Transverse colon (tissue), 4 donors: ENCODE measurements at regions not wholly inside any gene's neighbourhood (a gene's known extent, or its start where the extent isn't known, plus 50 kb on each side); places are given as distances from the start of the nearest gene placed in this dataset.

ENCODE experiments used
- DNase-seq: peaks from one replicate; pipeline ENCODE4 v3.0.0-alpha.2; 2019
- H3K27ac ChIP-seq, 4 donors: fragments of 200-600 bp; sonication (generic); 2 replicates each; pipeline ENCODE4 v1.5.1; 2016 to 2018; ENCODE audit warnings: inconsistent platforms in 4 of 4
- H3K27me3 ChIP-seq: fragments of 200-600 bp; sonication (generic); 2 replicates; pipeline ENCODE4 v1.5.1; 2017; ENCODE audit warnings: inconsistent platforms
- H3K36me3 ChIP-seq, 4 donors: fragments of 200-600 bp; sonication (generic); 2 replicates each; pipeline ENCODE4 v1.5.1; 2017 to 2019; ENCODE audit warnings: inconsistent platforms in 4 of 4
- H3K4me1 ChIP-seq, 4 donors: fragments of 200-600 bp; sonication (generic); 2 replicates each; pipeline ENCODE4 v1.5.1; 2017 to 2020; ENCODE audit warnings: inconsistent platforms in 4 of 4
- H3K4me3 ChIP-seq, 4 donors: fragments of 200-600 bp; sonication (generic); 1 replicate in 1 of 4; 2 replicates in 3 of 4; pipeline versions ENCODE4 v1.5.1 to v1.6.1; 2017 to 2019; ENCODE audit warnings: inconsistent platforms in 4 of 4
- H3K9me3 ChIP-seq, 2 donors: fragments of 200-600 bp; sonication (generic); 2 replicates each; pipeline ENCODE4 v1.5.1; 2017 to 2019; ENCODE audit warnings: inconsistent platforms in 2 of 2
- EP300 ChIP-seq: sonication (generic); formaldehyde crosslinking; IDR thresholded peaks from one replicate; pipeline ENCODE4 v1.6.1; 2017; ENCODE audit warnings: antibody characterized with exemption, low read depth
- POLR2A ChIP-seq: fragments of 450-650 bp; IDR thresholded peaks from one replicate; pipeline ENCODE4 v1.6.1; 2016; ENCODE audit warnings: antibody characterized with exemption, mild to moderate bottlenecking, moderate library complexity
- POLR2AphosphoS5 ChIP-seq, 3 donors: sonication (generic); formaldehyde crosslinking; IDR thresholded peaks; one replicate each; pipeline ENCODE4 v1.6.1; 2016; ENCODE audit warnings: antibody characterized with exemption in 3 of 3
- WGBS, 2 donors: methylation state at CpG; one replicate each; pipeline ENCODE4 v1.1.5; 2018; ENCODE audit warnings: low coverage in 1 of 2; 5-methylcytosine and 5-hydroxymethylcytosine counted together
- in situ Hi-C, 4 donors: fragments of 200-750 bp; cut with MboI; loops; one replicate each; pipeline versions ENCODE4 v1.15.0 to v1.15.1; 2017; ENCODE audit warnings: low sequenced_read_pairs in 3 of 4, low pct_ligation_motif_present in 1 of 4, low pct_unique_long_range_greater_than_20kb in 1 of 4
- intact Hi-C: fragments of 100-400 bp; cut with DNase I; formaldehyde crosslinking; loops from one replicate; pipeline ENCODE4 v1.15.1; 2023; ENCODE audit warnings: low total_unique reads
- TF ChIP-seq, protein P1 (sequence below), 5 experiments: fragments of 200-600 bp in 3 of 5; fragments of 450-650 bp in 2 of 5; sonication (generic) in 3 of 5; IDR thresholded peaks; 1 replicate in 2 of 5; 2 replicates in 3 of 5; pipeline ENCODE4 v1.5.1; 2016 to 2017; ENCODE audit warnings: antibody characterized with exemption in 5 of 5, inconsistent platforms in 3 of 5, mild to moderate bottlenecking in 2 of 5, moderate library complexity in 1 of 5

DNA sequence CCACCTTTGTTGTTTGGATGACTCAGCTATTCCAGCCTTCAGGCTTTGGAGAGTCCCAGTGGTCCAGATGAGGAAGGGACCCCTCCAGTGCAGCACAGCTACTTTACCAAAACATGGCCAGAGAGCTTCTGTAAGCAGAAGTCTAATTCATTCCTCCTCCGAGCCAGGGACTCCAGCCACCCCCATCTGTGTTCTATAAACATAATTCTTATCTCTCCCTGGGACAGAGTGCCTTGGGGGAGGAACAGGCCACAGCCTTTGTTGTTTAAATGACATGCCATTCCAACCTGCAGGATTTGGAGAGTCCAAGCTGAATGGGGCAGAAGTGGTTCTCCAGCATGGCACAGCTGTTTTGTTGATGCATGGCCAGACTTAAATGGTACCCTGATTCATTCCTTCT lies 994.0 kb downstream of the TRHDE start:
- H3K36me3 ChIP-seq: no peaks in the 10 kb centered on the region
- peaks cover 6 to 9% of the 10 kb centered on the region in 2 donors for H3K9me3 ChIP-seq
- WGBS, 2 donors: 0% methylated on average over 1 of the region's 1 CpG; no CpG with 5 or more reads in 1 of the 2 donors
- H3K27me3 ChIP-seq: no peaks in the 10 kb centered on the region
- no peak overlapping the region for H3K4me3 ChIP-seq
- no peaks in the 10 kb centered on the region for H3K4me1 ChIP-seq
- DNase-seq: no peak
- no peak for TF ChIP-seq POLR2AphosphoS5 (IDR thresholded peaks at IDR 0.05)
- in situ Hi-C loops: no loop called here
- intact Hi-C loops: no loop called here
- no peak overlapping the region for H3K27ac ChIP-seq

DNA sequence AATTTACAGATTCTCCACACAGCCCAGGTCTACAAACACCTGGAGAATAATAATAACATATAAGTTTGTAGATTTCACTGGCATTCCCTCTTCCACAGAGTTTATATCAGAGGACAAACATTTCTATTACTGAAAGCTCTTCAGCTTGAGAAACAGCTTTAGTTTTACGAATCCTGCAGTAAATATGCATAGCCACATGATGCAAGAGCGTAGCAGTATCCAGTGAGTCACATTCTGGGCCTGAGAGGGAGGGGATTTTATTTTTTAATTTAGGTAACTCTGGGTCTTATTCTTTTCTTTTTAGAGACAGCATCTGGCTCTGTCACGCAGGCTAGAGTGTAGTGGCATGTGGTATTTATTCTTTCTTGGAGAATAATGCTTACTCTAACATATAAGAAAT lies 1002.8 kb downstream of the TRHDE start:
- no peak overlapping the region for H3K4me3 ChIP-seq
- in situ Hi-C loops (no loop called here), intact Hi-C loops (no loop called here)
- no peaks in the 10 kb centered on the region for H3K4me1 ChIP-seq
- TF ChIP-seq EP300: no peak
- no peak for TF ChIP-seq POLR2A
- TF ChIP-seq POLR2AphosphoS5 (IDR thresholded peaks at IDR 0.05): no peak
- TF ChIP-seq, protein P1, sequence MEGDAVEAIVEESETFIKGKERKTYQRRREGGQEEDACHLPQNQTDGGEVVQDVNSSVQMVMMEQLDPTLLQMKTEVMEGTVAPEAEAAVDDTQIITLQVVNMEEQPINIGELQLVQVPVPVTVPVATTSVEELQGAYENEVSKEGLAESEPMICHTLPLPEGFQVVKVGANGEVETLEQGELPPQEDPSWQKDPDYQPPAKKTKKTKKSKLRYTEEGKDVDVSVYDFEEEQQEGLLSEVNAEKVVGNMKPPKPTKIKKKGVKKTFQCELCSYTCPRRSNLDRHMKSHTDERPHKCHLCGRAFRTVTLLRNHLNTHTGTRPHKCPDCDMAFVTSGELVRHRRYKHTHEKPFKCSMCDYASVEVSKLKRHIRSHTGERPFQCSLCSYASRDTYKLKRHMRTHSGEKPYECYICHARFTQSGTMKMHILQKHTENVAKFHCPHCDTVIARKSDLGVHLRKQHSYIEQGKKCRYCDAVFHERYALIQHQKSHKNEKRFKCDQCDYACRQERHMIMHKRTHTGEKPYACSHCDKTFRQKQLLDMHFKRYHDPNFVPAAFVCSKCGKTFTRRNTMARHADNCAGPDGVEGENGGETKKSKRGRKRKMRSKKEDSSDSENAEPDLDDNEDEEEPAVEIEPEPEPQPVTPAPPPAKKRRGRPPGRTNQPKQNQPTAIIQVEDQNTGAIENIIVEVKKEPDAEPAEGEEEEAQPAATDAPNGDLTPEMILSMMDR (IDR thresholded peaks at IDR 0.05): no peak
- H3K27ac ChIP-seq: no peak overlapping the region
- WGBS, 2 donors: 50 to 56% methylated on average over 3 of the region's 3 CpGs
- no peaks in the 10 kb centered on the region for H3K27me3 ChIP-seq
- H3K9me3 ChIP-seq: peaks cover 0 to 2% of the 10 kb centered on the region in 2 donors
- DNase-seq: no peak
- no peaks in the 10 kb centered on the region for H3K36me3 ChIP-seq

DNA sequence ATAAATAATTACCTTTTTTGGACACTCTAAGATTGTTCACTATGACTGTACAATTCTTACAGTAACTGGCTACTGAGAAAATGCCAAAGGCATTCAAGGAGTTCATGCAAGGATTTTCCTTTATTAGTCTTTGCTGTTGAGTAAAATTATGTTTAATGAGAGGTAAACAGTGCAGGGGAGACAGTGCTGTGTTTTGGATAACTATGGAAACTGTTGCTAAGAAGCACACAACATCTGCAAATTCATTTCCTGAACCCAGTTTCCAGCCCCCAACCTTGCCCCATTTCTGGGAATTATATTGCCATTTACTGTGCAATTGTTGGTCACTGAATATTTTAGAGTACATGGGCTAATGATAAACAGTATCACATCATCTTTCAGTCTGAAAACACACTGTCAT lies 1005.8 kb downstream of the TRHDE start:
- in situ Hi-C loops (no loop called here), intact Hi-C loops (no loop called here)
- H3K4me1 ChIP-seq: no peaks in the 10 kb centered on the region
- no peaks in the 10 kb centered on the region for H3K27me3 ChIP-seq
- TF ChIP-seq EP300 (no peak), POLR2AphosphoS5 (IDR thresholded peaks at IDR 0.05) (no peak), POLR2A (no peak)
- TF ChIP-seq, protein P1 (IDR thresholded peaks at IDR 0.05): no peak
- DNase-seq: no peak
- peaks cover 4 to 6% of the 10 kb centered on the region in 2 donors for H3K9me3 ChIP-seq
- H3K4me3 ChIP-seq: no peak overlapping the region
- no peaks in the 10 kb centered on the region for H3K36me3 ChIP-seq
- H3K27ac ChIP-seq: no peak overlapping the region

- intact Hi-C loops (no loop called here), in situ Hi-C loops (no loop called here)
- TF ChIP-seq EP300: no peak
- TF ChIP-seq POLR2A: no peak
- no peak for TF ChIP-seq POLR2AphosphoS5 (IDR thresholded peaks at IDR 0.05)
- TF ChIP-seq, protein P1 (IDR thresholded peaks at IDR 0.05): no peak
- WGBS, 2 donors: 82 to 86% methylated on average over 2 of the region's 2 CpGs
- no peak overlapping the region for H3K4me3 ChIP-seq
- no peak for DNase-seq
- no peaks in the 10 kb centered on the region for H3K9me3 ChIP-seq
- no peak overlapping the region for H3K27ac ChIP-seq
- no peaks in the 10 kb centered on the region for H3K4me1 ChIP-seq
- no peaks in the 10 kb centered on the region for H3K27me3 ChIP-seq
- H3K36me3 ChIP-seq: no peaks in the 10 kb centered on the region
These were observed 1029.4 kb downstream of the TRHDE start for GRCh38 chr12:73301530-73301929.

GRCh38 chr12:73307260-73307659 lies 1035.1 kb downstream of the TRHDE start:
- in situ Hi-C loops: no loop called here
- DNase-seq: no peak
- no peaks in the 10 kb centered on the region for H3K27me3 ChIP-seq
- no peaks in the 10 kb centered on the region for H3K4me1 ChIP-seq
- H3K36me3 ChIP-seq: no peaks in the 10 kb centered on the region
- H3K27ac ChIP-seq: no peak overlapping the region
- H3K9me3 ChIP-seq: peaks cover 0 to 2% of the 10 kb centered on the region in 2 donors
- intact Hi-C loops: no loop called here
- TF ChIP-seq POLR2A: no peak
- TF ChIP-seq POLR2AphosphoS5 (IDR thresholded peaks at IDR 0.05): no peak
- TF ChIP-seq, protein P1 (IDR thresholded peaks at IDR 0.05): no peak
- no peak for TF ChIP-seq EP300
- H3K4me3 ChIP-seq: no peak overlapping the region
- 43 to 63% methylated on average over 2 of the region's 2 CpGs for WGBS, 2 donors
